Hepatocyte (in vitro differentiated cells): ENCODE measurements at regions not wholly inside any gene's neighbourhood (a gene's known extent, or its start where the extent isn't known, plus 50 kb on each side); places are given as distances from the start of the nearest gene placed in this dataset.

ENCODE experiments used
- EZH2phosphoT487 ChIP-seq: fragments of 200-600 bp; sonication (generic); IDR thresholded peaks from one replicate; pipeline ENCODE4 v1.6.1; 2018; ENCODE audit warnings: antibody characterized with exemption, mild to moderate bottlenecking, low read depth, moderate library complexity; ENCODE audit not compliant: unreplicated experiment, severe bottlenecking
- TF ChIP-seq, protein P1 (sequence below): fragments of 200-600 bp; sonication (generic); IDR thresholded peaks from 2 replicates; pipeline ENCODE4 v1.5.1; 2016; ENCODE audit warnings: antibody characterized with exemption, mild to moderate bottlenecking; ENCODE audit not compliant: poor library complexity

DNA sequence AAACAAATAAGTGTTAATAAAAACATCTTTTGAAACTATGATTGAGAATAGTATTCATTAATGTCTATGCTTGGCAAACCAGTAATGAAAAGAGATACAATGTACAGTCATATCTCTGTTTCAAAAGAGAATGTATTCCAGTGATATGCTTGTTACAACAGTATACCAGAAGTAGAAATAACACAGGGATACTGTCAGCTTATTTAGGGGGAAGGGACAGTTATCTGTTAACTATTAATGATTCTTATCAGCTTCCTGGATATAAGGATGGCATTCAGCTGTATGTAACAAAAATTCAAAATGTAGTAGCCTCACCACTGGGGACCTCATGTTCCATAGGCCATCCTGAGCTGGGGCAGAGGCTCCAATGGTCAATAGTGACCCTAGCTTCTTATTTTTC lies 103.8 kb upstream of the TBX18 start:
- TF ChIP-seq, protein P1, sequence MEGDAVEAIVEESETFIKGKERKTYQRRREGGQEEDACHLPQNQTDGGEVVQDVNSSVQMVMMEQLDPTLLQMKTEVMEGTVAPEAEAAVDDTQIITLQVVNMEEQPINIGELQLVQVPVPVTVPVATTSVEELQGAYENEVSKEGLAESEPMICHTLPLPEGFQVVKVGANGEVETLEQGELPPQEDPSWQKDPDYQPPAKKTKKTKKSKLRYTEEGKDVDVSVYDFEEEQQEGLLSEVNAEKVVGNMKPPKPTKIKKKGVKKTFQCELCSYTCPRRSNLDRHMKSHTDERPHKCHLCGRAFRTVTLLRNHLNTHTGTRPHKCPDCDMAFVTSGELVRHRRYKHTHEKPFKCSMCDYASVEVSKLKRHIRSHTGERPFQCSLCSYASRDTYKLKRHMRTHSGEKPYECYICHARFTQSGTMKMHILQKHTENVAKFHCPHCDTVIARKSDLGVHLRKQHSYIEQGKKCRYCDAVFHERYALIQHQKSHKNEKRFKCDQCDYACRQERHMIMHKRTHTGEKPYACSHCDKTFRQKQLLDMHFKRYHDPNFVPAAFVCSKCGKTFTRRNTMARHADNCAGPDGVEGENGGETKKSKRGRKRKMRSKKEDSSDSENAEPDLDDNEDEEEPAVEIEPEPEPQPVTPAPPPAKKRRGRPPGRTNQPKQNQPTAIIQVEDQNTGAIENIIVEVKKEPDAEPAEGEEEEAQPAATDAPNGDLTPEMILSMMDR = no peak
- TF ChIP-seq EZH2phosphoT487 = no peak
